Naive thymus-derived CD4-positive, alpha-beta T cell (primary cell): ENCODE measurements at regions not wholly inside any gene's neighbourhood (a gene's known extent, or its start where the extent isn't known, plus 50 kb on each side); places are given as distances from the start of the nearest gene placed in this dataset.
A peak's percentile ranks its signal among the peaks of the same experiment; 100 is the strongest.

ENCODE experiments used
- ATAC-seq: fragments of 150-1000 bp; cut with Tn5 transposase; 2 replicates; pipeline ENCODE4 v1.10.0; 2021; ENCODE audit warnings: mild to moderate bottlenecking, moderate library complexity
- CTCF ChIA-PET: fragments of 350-600 bp; sonication (Branson Sonifier 250); formaldehyde crosslinking; loops from one replicate; lab custom pipeline; 2021; ENCODE audit warnings: antibody characterized with exemption; lab: Charles Lee
- POLR2A ChIA-PET: fragments of 350-600 bp; sonication (Branson Sonifier 250); formaldehyde crosslinking; loops from one replicate; lab custom pipeline; 2021; ENCODE audit warnings: antibody characterized with exemption, inconsistent platforms; lab: Charles Lee
- DNase-seq, 9 donors: peaks; one replicate each; pipeline versions ENCODE4 v3.0.0 to v3.0.0-alpha.2; 2020 to 2022; ENCODE audit warnings: mixed read lengths in 1 of 9
- H3K27ac ChIP-seq: one replicate; pipeline ENCODE4 v1.7.0; 2013; ENCODE audit warnings: mild to moderate bottlenecking, low read depth, low read length, moderate library complexity
- H3K27me3 ChIP-seq, 2 donors: one replicate each; pipeline ENCODE4 v1.7.0; 2013; ENCODE audit warnings: low read length in 2 of 2, mild to moderate bottlenecking in 2 of 2, moderate library complexity in 2 of 2; ENCODE audit not compliant: control insufficient read depth in 2 of 2, insufficient read depth in 2 of 2
- H3K36me3 ChIP-seq, 3 experiments: 1 replicate in 2 of 3; 2 replicates in 1 of 3; pipeline ENCODE4 v1.7.0; 2013; ENCODE audit warnings: low read length in 3 of 3, mild to moderate bottlenecking in 3 of 3, moderate library complexity in 1 of 3; ENCODE audit not compliant: insufficient read depth in 3 of 3, control insufficient read depth in 2 of 3
- H3K4me1 ChIP-seq, 2 donors: one replicate each; pipeline ENCODE4 v1.7.0; 2013; ENCODE audit warnings: low read length in 2 of 2, mild to moderate bottlenecking in 2 of 2, moderate library complexity in 1 of 2; ENCODE audit not compliant: control insufficient read depth in 2 of 2, insufficient read depth in 2 of 2
- H3K4me3 ChIP-seq: 2 replicates; pipeline ENCODE4 v1.7.0; 2013; ENCODE audit warnings: mild to moderate bottlenecking, low read length
- H3K9me3 ChIP-seq, 3 experiments: 1 replicate in 2 of 3; 2 replicates in 1 of 3; pipeline ENCODE4 v1.7.0; 2013; ENCODE audit warnings: low read length in 3 of 3; ENCODE audit not compliant: control insufficient read depth in 2 of 3
- H3K27ac Mint-ChIP-seq, 9 donors: one replicate each; pipeline ENCODE4 v1.8.0; 2020 to 2022; ENCODE audit warnings: mixed read lengths in 9 of 9, mild to moderate bottlenecking in 8 of 9, moderate library complexity in 5 of 9, inconsistent platforms in 2 of 9
- H3K27me3 Mint-ChIP-seq, 5 donors: one replicate each; pipeline ENCODE4 v1.8.0; 2021 to 2022; ENCODE audit warnings: mixed read lengths in 5 of 5, mild to moderate bottlenecking in 1 of 5
- H3K36me3 Mint-ChIP-seq, 5 donors: one replicate each; pipeline ENCODE4 v1.8.0; 2020 to 2022; ENCODE audit warnings: mixed read lengths in 5 of 5, mild to moderate bottlenecking in 3 of 5, inconsistent platforms in 1 of 5
- H3K4me1 Mint-ChIP-seq, 7 donors: one replicate each; pipeline ENCODE4 v1.8.0; 2020 to 2022; ENCODE audit warnings: mixed read lengths in 7 of 7, mild to moderate bottlenecking in 3 of 7, inconsistent platforms in 1 of 7
- H3K4me3 Mint-ChIP-seq, 10 donors: one replicate each; pipeline ENCODE4 v1.8.0; 2020 to 2022; ENCODE audit warnings: mild to moderate bottlenecking in 10 of 10, mixed read lengths in 10 of 10, moderate library complexity in 6 of 10, inconsistent platforms in 2 of 10
- H3K9me3 Mint-ChIP-seq, 11 donors: one replicate each; pipeline ENCODE4 v1.8.0; 2020 to 2022; ENCODE audit warnings: mixed read lengths in 11 of 11, mild to moderate bottlenecking in 4 of 11, inconsistent platforms in 1 of 11, moderate library complexity in 1 of 11
- intact Hi-C, 2 donors: fragments of 100-400 bp; cut with micrococcal nuclease; formaldehyde crosslinking; loops; one replicate each; pipeline ENCODE4 v1.15.1; 2023

GRCh38 chr11:19631712-19632498 lies 80.7 kb upstream of the NAV2 start:
- no peaks in the 10 kb centered on the region for H3K4me1 ChIP-seq
- Mint-ChIP-seq H3K27me3 (peaks cover 0 to 35% (median 20%) of the 10 kb centered on the region in 5 donors), H3K4me3 (no peak overlapping the region), H3K9me3 (peaks cover 0 to 20% (median 3%) of the 10 kb centered on the region in 11 donors), H3K27ac (no peak overlapping the region), H3K4me1 (no peaks in the 10 kb centered on the region), H3K36me3 (no peaks in the 10 kb centered on the region)
- intact Hi-C loops: no loop called here
- H3K9me3 ChIP-seq: peaks cover 0 to 6% (median 0%) of the 10 kb centered on the region in 3 experiments
- ATAC-seq: no peak
- H3K27ac ChIP-seq: no peak overlapping the region
- H3K4me3 ChIP-seq: no peak overlapping the region
- ChIA-PET POLR2A (no interaction called here), CTCF (no interaction called here)
- H3K36me3 ChIP-seq: no peaks in the 10 kb centered on the region
- DNase-seq: no peak
- H3K27me3 ChIP-seq: no peaks in the 10 kb centered on the region

GRCh38 chr11:19628018-19628417 lies 84.6 kb upstream of the NAV2 start:
- Mint-ChIP-seq H3K27ac (no peak overlapping the region), H3K36me3 (peaks cover 0 to 4% (median 0%) of the 10 kb centered on the region in 5 donors), H3K27me3 (peaks cover 0 to 49% (median 29%) of the 10 kb centered on the region in 5 donors), H3K4me1 (peaks cover 0 to 2% (median 0%) of the 10 kb centered on the region in 7 donors), H3K4me3 (no peak overlapping the region), H3K9me3 (peaks cover 0 to 21% (median 7%) of the 10 kb centered on the region in 11 donors)
- no peak overlapping the region for H3K4me3 ChIP-seq
- no peaks in the 10 kb centered on the region for H3K36me3 ChIP-seq
- no peaks in the 10 kb centered on the region for H3K27me3 ChIP-seq
- DNase-seq (no peak), ATAC-seq (no peak)
- POLR2A ChIA-PET: no interaction called here
- H3K4me1 ChIP-seq: no peaks in the 10 kb centered on the region
- no peaks in the 10 kb centered on the region for H3K9me3 ChIP-seq
- CTCF ChIA-PET: no interaction called here
- intact Hi-C loops: no loop called here
- no peak overlapping the region for H3K27ac ChIP-seq

- Mint-ChIP-seq H3K4me3 (no peak overlapping the region), H3K27ac (no peak overlapping the region), H3K4me1 (peaks cover 0 to 2% (median 0%) of the 10 kb centered on the region in 7 donors), H3K9me3 (peaks cover 0 to 21% (median 7%) of the 10 kb centered on the region in 11 donors), H3K36me3 (peaks cover 0 to 4% (median 0%) of the 10 kb centered on the region in 5 donors), H3K27me3 (peaks cover 0 to 49% (median 29%) of the 10 kb centered on the region in 5 donors)
- H3K4me3 ChIP-seq: no peak overlapping the region
- no peaks in the 10 kb centered on the region for H3K36me3 ChIP-seq
- ChIA-PET CTCF (no interaction called here), POLR2A (no interaction called here)
- no peak for DNase-seq
- no peaks in the 10 kb centered on the region for H3K9me3 ChIP-seq
- no peak for ATAC-seq
- H3K4me1 ChIP-seq: no peaks in the 10 kb centered on the region
- intact Hi-C loops: no loop called here
- H3K27ac ChIP-seq: no peak overlapping the region
- H3K27me3 ChIP-seq: no peaks in the 10 kb centered on the region
Observed at GRCh38 chr11:19627566-19627965, 85.1 kb upstream of the NAV2 start.

GRCh38 chr11:19625438-19625837 lies 87.2 kb upstream of the NAV2 start:
- POLR2A ChIA-PET: no interaction called here
- H3K4me1 ChIP-seq: no peaks in the 10 kb centered on the region
- CTCF ChIA-PET: interaction anchor here (1.3 kb wide), 1 partner anchor 60 kb away, joined by 3 read pairs; no protein-coding TSS in a partner anchor
- Mint-ChIP-seq H3K9me3 (peaks cover 0 to 28% (median 12%) of the 10 kb centered on the region in 11 donors), H3K27me3 (peaks cover 0 to 49% (median 34%) of the 10 kb centered on the region in 5 donors), H3K4me1 (peaks cover 0 to 2% (median 0%) of the 10 kb centered on the region in 7 donors), H3K4me3 (no peak overlapping the region), H3K27ac (no peak overlapping the region), H3K36me3 (peaks cover 0 to 4% (median 0%) of the 10 kb centered on the region in 5 donors)
- no peaks in the 10 kb centered on the region for H3K9me3 ChIP-seq
- intact Hi-C loops: no loop called here
- H3K4me3 ChIP-seq: no peak overlapping the region
- DNase-seq: no peak
- H3K27ac ChIP-seq: no peak overlapping the region
- peak; percentile 71 for ATAC-seq
- H3K27me3 ChIP-seq: no peaks in the 10 kb centered on the region
- H3K36me3 ChIP-seq: no peaks in the 10 kb centered on the region

GRCh38 chr11:19617696-19618523 lies 94.7 kb upstream of the NAV2 start:
- intact Hi-C loops: no loop called here
- Histone ChIP-seq H3K36me3 (no peaks in the 10 kb centered on the region), H3K27ac (no peak overlapping the region), H3K27me3 (no peaks in the 10 kb centered on the region), H3K4me3 (no peak overlapping the region), H3K9me3 (no peaks in the 10 kb centered on the region), H3K4me1 (no peaks in the 10 kb centered on the region)
- no peaks in the 10 kb centered on the region for H3K4me1 Mint-ChIP-seq
- no peak overlapping the region for H3K4me3 Mint-ChIP-seq
- POLR2A ChIA-PET: no interaction called here
- peaks cover 0 to 21% (median 3%) of the 10 kb centered on the region in 11 donors for H3K9me3 Mint-ChIP-seq
- H3K27me3 Mint-ChIP-seq: peaks cover 0 to 18% (median 11%) of the 10 kb centered on the region in 5 donors
- no peak for ATAC-seq
- no peaks in the 10 kb centered on the region for H3K36me3 Mint-ChIP-seq
- no peak overlapping the region for H3K27ac Mint-ChIP-seq
- CTCF ChIA-PET: no interaction called here
- no peak for DNase-seq

GRCh38 chr11:19615341-19616183 lies 97.1 kb upstream of the NAV2 start:
- peaks cover 0 to 21% (median 6%) of the 10 kb centered on the region in 5 donors for H3K27me3 Mint-ChIP-seq
- H3K4me3 Mint-ChIP-seq: no peak overlapping the region
- Histone ChIP-seq H3K9me3 (peaks cover 0 to 5% (median 0%) of the 10 kb centered on the region in 3 experiments), H3K27me3 (no peaks in the 10 kb centered on the region), H3K4me3 (no peak overlapping the region), H3K4me1 (no peaks in the 10 kb centered on the region), H3K27ac (no peak overlapping the region), H3K36me3 (no peaks in the 10 kb centered on the region)
- DNase-seq (no peak), ATAC-seq (no peak)
- CTCF ChIA-PET: no interaction called here
- POLR2A ChIA-PET: no interaction called here
- H3K27ac Mint-ChIP-seq: no peak overlapping the region
- H3K4me1 Mint-ChIP-seq: peaks cover 0 to 2% (median 0%) of the 10 kb centered on the region in 7 donors
- H3K9me3 Mint-ChIP-seq: peaks cover 5 to 31% (median 14%) of the 10 kb centered on the region in 11 donors
- H3K36me3 Mint-ChIP-seq: peaks cover 0 to 4% (median 0%) of the 10 kb centered on the region in 5 donors
- intact Hi-C loops: no loop called here
